ENCODE measurements at regions not wholly inside any gene's neighbourhood (a gene's known extent, or its start where the extent isn't known, plus 50 kb on each side); places are given as distances from the start of the nearest gene placed in this dataset.

GRCh38 chr5:174454464-174454863, 269.9 kb upstream of the MSX2 start:
- no peak for TF ChIP-seq CTCF (IDR thresholded peaks at IDR 0.05)

DNA sequence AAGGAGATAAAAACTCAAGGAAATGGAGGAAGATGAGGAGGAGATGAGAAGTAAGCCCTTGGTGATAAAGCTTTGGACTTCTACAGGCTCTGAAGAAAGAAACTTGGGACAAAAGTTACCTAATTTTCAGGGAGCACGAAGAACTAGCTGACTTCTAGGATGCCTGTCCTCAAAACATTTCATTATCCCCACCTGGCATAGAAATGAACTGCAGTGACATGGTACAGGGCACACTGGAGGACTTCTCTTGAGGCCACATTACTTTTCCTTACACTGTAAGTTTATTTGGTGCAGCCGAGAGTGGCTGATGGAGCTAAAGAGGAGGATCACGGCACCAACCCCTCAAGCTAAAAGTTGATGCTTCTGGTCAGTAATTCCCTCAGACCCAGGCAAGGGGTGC, 269.5 kb upstream of the MSX2 start:
- TF ChIP-seq CTCF (IDR thresholded peaks at IDR 0.05): no peak

- TF ChIP-seq CTCF (IDR thresholded peaks at IDR 0.05): no peak
These were observed 269.1 kb upstream of the MSX2 start for GRCh38 chr5:174455301-174455700.

GRCh38 chr5:174457141-174457678, 267.2 kb upstream of the MSX2 start:
- TF ChIP-seq CTCF (IDR thresholded peaks at IDR 0.05): no peak

DNA sequence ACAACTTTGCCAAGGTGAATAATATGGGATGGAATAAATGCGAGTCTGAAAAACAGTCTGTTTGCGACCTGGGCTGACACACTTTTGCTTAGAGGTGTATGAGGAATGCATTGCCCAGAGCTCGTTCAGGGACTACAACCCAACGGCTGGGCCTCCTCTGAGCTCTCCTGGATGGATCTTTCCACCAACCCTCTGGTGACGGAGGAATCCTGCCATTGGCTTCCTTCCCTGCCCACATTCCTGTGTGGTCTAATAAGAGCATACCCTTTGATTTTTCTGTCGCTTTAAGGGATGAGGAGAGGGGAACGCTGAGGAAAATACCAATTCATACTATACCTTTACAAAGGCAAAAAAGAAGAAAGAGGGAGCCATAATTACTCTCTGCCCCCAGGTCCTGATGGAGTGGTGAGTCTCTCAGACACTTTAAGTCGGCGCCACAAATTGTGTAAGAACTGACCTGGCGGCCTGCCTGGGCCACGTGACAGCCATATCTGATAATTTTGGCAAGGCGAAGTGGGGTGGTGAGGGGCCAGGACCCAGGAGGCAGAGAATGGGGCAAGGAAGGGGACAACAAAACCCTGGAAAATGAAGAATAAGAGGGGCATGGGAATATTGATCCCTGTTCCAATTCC, 265.2 kb upstream of the MSX2 start:
- TF ChIP-seq CTCF (IDR thresholded peaks at IDR 0.05): no peak

DNA sequence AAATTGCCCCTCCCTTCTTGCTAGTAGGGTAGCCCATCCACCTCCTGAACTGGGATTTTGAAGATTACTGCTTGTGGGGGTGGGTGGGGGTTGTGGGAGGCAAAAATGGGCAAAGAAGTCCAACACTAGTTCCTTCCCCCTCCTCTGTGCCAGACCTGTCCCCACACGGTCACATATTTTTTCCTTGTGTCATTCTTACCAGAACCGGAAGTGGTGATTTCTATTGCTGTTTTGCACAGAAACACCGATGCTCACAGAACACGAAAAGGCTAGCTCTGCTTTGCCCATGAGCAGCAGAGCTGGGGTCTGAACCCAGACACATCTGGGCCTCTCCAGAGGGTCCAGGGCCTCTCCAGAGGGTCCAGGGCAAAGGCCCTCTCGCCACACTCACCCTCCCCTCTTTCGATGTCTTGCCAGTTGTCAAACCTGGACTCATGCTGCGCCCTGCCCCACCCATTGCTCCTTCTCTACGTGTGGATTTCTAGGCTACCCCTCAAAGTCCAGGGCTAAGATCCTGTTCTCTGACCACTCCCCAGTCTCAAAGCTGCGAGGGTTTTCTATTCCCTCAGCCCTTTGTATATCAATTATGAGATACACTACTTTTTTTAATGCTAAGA, 264.4 kb upstream of the MSX2 start:
- no peak for TF ChIP-seq CTCF (IDR thresholded peaks at IDR 0.05)

- TF ChIP-seq CTCF (IDR thresholded peaks at IDR 0.05): no peak
These were observed 262.3 kb upstream of the MSX2 start for GRCh38 chr5:174462129-174462528.

Measured in LNCAP (cell line).